K562 (cell line): ENCODE measurements at regions not wholly inside any gene's neighbourhood (a gene's known extent, or its start where the extent isn't known, plus 50 kb on each side); places are given as distances from the start of the nearest gene placed in this dataset.

ENCODE experiments used
- ATAC-seq: fragments of 200-7000 bp; cut with Tn5 transposase; 3 replicates; pipeline ENCODE4 v1.9.1; 2020; ENCODE audit warnings: moderate library complexity
- BruUV-seq: library from RNA; stranded (reverse); fragments of 400-500 nt; replicated peaks from 2 replicates; lab custom pipeline; 2021; lab: Mats Ljungman, UMichigan
- CTCF ChIA-PET: fragments of 300-600 bp; formaldehyde crosslinking; extraction: SDS; loops from one replicate; lab custom pipeline; 2021; ENCODE audit warnings: low intra/inter-chr PET ratio; lab: Yijun Ruan, JAX
- POLR2A ChIA-PET: fragments of 300-600, 350-650 bp; sonication (Branson Sonifier 250); formaldehyde crosslinking; extraction: SDS; loops from one replicate; lab custom pipeline; 2021; ENCODE audit warnings: antibody characterized with exemption, inconsistent platforms; lab: Yijun Ruan, JAX
- DNase-seq, 4 experiments: peaks; one replicate each; pipeline versions ENCODE4 v3.0.0 to v3.0.0-alpha.2; 2011 to 2018; ENCODE audit warnings: low spot score in 3 of 4, mixed read lengths in 3 of 4; ENCODE audit errors: extremely low read depth in 1 of 4
- FAIRE-seq: peaks from 2 replicates; lab custom pipeline; 2011; peaks lifted over from hg19 to GRCh38; lab: Jason Lieb, UNC
- H2AFZ ChIP-seq: 2 replicates; pipeline ENCODE4 v1.6.0; 2011; ENCODE audit warnings: low read depth, low read length, control low read depth, inconsistent platforms
- H3K27ac ChIP-seq: fragments of 200-600 bp; 3 replicates; pipeline ENCODE4 v1.8.0; 2011; ENCODE audit warnings: low read depth, mild to moderate bottlenecking, control low read depth, inconsistent platforms, low read length, moderate library complexity, mixed read lengths; ENCODE audit errors: extremely low read depth
- H3K27me3 ChIP-seq, 2 experiments: fragments of 300-600 bp in 1 of 2; 2 replicates in 1 of 2; 3 replicates in 1 of 2; pipeline versions ENCODE4 v1.6.0 to v1.8.0; 2011; ENCODE audit warnings: inconsistent platforms in 2 of 2, low read length in 2 of 2, mild to moderate bottlenecking in 1 of 2, mixed read lengths in 1 of 2, moderate library complexity in 1 of 2; ENCODE audit not compliant: control insufficient read depth in 2 of 2, insufficient read depth in 2 of 2
- H3K36me3 ChIP-seq: fragments of 300-600 bp; 3 replicates; pipeline ENCODE4 v1.8.0; 2011; ENCODE audit warnings: mild to moderate bottlenecking, low read length, inconsistent platforms; ENCODE audit not compliant: control insufficient read depth, insufficient read depth
- H3K4me1 ChIP-seq, 2 experiments: fragments of 200-600 bp in 1 of 2; replicated peaks in 1 of 2; 2 replicates in 1 of 2; 3 replicates in 1 of 2; pipeline versions ENCODE4 v1.5.1 to v1.8.0; 2011; ENCODE audit warnings: inconsistent platforms in 2 of 2, low read length in 2 of 2, mild to moderate bottlenecking in 1 of 2, mixed read lengths in 1 of 2, moderate library complexity in 1 of 2; ENCODE audit not compliant: control insufficient read depth in 2 of 2, insufficient read depth in 2 of 2
- H3K4me2 ChIP-seq: 2 replicates; pipeline ENCODE4 v1.6.1; 2011; ENCODE audit warnings: low read length, control low read depth, inconsistent platforms, mixed read lengths; ENCODE audit not compliant: insufficient read depth
- H3K4me3 ChIP-seq: fragments of 200-600 bp; sonication (generic), shearing (Covaris generic); 2 replicates; pipeline ENCODE4 v1.5.1; 2016; ENCODE audit warnings: control low read depth, inconsistent platforms
- H3K79me2 ChIP-seq: fragments of 200-600 bp; 3 replicates; pipeline ENCODE4 v1.8.0; 2011; ENCODE audit warnings: low read length, inconsistent platforms; ENCODE audit not compliant: control insufficient read depth, insufficient read depth
- H3K9ac ChIP-seq, 2 experiments: 2 replicates each; pipeline versions ENCODE4 v1.6.0 to v1.6.1; 2011; ENCODE audit warnings: low read depth in 2 of 2, low read length in 2 of 2, control low read depth in 1 of 2, inconsistent platforms in 1 of 2, mild to moderate bottlenecking in 1 of 2, mixed read lengths in 1 of 2; ENCODE audit not compliant: insufficient read depth in 1 of 2
- H3K9me1 ChIP-seq: one replicate; pipeline ENCODE4 v1.6.0; 2011; ENCODE audit warnings: inconsistent platforms, mild to moderate bottlenecking, low read length, moderate library complexity; ENCODE audit not compliant: control insufficient read depth, insufficient read depth
- H3K9me3 ChIP-seq: replicated peaks from 2 replicates; pipeline ENCODE4 v1.5.1; 2011; ENCODE audit warnings: low read depth, low read length, inconsistent platforms; ENCODE audit not compliant: control insufficient read depth, insufficient read depth
- H4K20me1 ChIP-seq: replicated peaks from 2 replicates; pipeline ENCODE4 v1.6.1; 2011; ENCODE audit warnings: low read length, inconsistent platforms, mixed read lengths; ENCODE audit not compliant: control insufficient read depth, insufficient read depth
- EWSR1 ChIP-seq: fragments of 450-650 bp; IDR thresholded peaks from 2 replicates; pipeline ENCODE4 v1.6.1; 2018; ENCODE audit warnings: borderline replicate concordance, mild to moderate bottlenecking, low read depth, moderate library complexity; ENCODE audit not compliant: partially characterized antibody
- FUS ChIP-seq: fragments of 200-400 bp; formaldehyde crosslinking; optimal IDR thresholded peaks from 2 replicates; pipeline ENCODE3; 2017; ENCODE audit warnings: low read depth, low read length
- OTX1 ChIP-seq: fragments of 450-650 bp; formaldehyde crosslinking; IDR thresholded peaks from 2 replicates; pipeline ENCODE4 v1.4.0; 2022; ENCODE audit warnings: mild to moderate bottlenecking
- POLR2B ChIP-seq: fragments of 450-650 bp; IDR thresholded peaks from 2 replicates; pipeline ENCODE4 v1.6.1; 2018; ENCODE audit warnings: low read depth; ENCODE audit not compliant: partially characterized antibody
- STAT6 ChIP-seq: sonication (generic); formaldehyde crosslinking; IDR thresholded peaks from 2 replicates; pipeline ENCODE4 v1.8.1; 2023; ENCODE audit warnings: mild to moderate bottlenecking, missing genetic modification reagents
- TAF7 ChIP-seq: fragments of 450-650 bp; IDR thresholded peaks from 2 replicates; pipeline ENCODE4 v1.6.1; 2016; ENCODE audit warnings: missing genetic modification characterization, missing compliant biosample characterization
- THRAP3 ChIP-seq: fragments of 450-650 bp; IDR thresholded peaks from 2 replicates; pipeline ENCODE4 v1.6.1; 2016; ENCODE audit warnings: mild to moderate bottlenecking, inconsistent platforms, borderline replicate concordance
- ZNF347 ChIP-seq: fragments of 450-650 bp; formaldehyde crosslinking; IDR thresholded peaks from 2 replicates; pipeline ENCODE4 v1.4.0; 2020; ENCODE audit warnings: low read depth, mild to moderate bottlenecking, moderate library complexity
- WGBS: fragments of 100-300 bp; shearing (Covaris generic); methylation state at CpG from one replicate; pipeline ENCODE4 v1.1.6; 2016; ENCODE audit warnings: low coverage, mixed read lengths; ENCODE audit not compliant: insufficient coverage; ENCODE audit errors: missing lambda C conversion rate; 5-methylcytosine and 5-hydroxymethylcytosine counted together
- in situ Hi-C: fragments of 300-500 bp; cut with MboI; formaldehyde crosslinking; loops from 4 replicates; pipeline ENCODE4 v1.15.0; 2018; ENCODE audit warnings: inconsistent platforms, mixed read lengths
- intact Hi-C: fragments of 100-400 bp; cut with micrococcal nuclease; formaldehyde crosslinking; loops from 2 replicates; pipeline ENCODE4 v1.14.2; 2022
- TF ChIP-seq, protein P1 (sequence below): sonication (generic); formaldehyde crosslinking; IDR thresholded peaks from 2 replicates; pipeline ENCODE4 v1.8.0; 2022; ENCODE audit warnings: missing genetic modification reagents, mild to moderate bottlenecking, borderline replicate concordance
- TF ChIP-seq, protein P2 (sequence below): sonication (generic); formaldehyde crosslinking; IDR thresholded peaks from 2 replicates; pipeline ENCODE4 v1.8.0; 2022; ENCODE audit warnings: mild to moderate bottlenecking, low read depth, missing genetic modification reagents

DNA sequence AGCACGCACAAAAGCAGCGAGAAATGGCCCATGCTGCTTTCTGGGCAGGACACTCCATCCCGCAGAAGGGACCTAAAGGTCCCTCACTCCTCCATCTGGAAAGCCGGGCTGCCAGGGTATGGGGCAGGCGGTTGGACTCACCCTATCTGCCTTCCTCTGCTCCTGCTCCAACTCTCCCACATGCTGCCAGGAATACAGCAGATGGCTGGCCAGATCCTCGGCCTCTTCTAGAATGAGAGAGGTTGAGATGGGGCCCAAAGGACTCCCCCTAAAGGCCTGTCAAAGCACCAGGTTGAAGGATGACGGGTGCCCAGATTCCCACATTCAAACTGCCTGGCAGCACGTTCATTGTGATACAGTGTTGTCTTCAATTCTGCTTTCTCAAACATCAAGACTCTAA is 85.1 kb upstream of the C2CD4B start:
- H4K20me1 ChIP-seq, result no peaks in the 10 kb centered on the region
- peaks cover 0 to 26% of the 10 kb centered on the region in 2 experiments; a peak in 3 of 5 replicates for H3K27me3 ChIP-seq
- H3K36me3 ChIP-seq, result no peaks in the 10 kb centered on the region
- WGBS, result 7% methylated on average over 6 of the region's 8 CpGs
- no peaks in the 10 kb centered on the region for H3K79me2 ChIP-seq
- no peak overlapping the region for H3K9ac ChIP-seq
- no peak overlapping the region for H3K27ac ChIP-seq
- H3K4me3 ChIP-seq, result no peak overlapping the region
- no peak overlapping the region for H2AFZ ChIP-seq
- no peaks in the 10 kb centered on the region for H3K9me1 ChIP-seq
- no TSS peak for BruUV-seq
- no peaks in the 10 kb centered on the region for H3K9me3 ChIP-seq
- DNase-seq (no peak), ATAC-seq (no peak), FAIRE-seq (no peak)
- in situ Hi-C loops, result loop anchor here (5.0 kb wide), 1 partner anchor 383 kb away; no protein-coding TSS in a partner anchor
- intact Hi-C loops, result loop anchor here (5.0 kb wide), 1 partner anchor 378 kb away; no protein-coding TSS in a partner anchor
- H3K4me2 ChIP-seq, result no peak overlapping the region
- no peaks in the 10 kb centered on the region for H3K4me1 ChIP-seq
- ChIA-PET CTCF (no interaction called here), POLR2A (no interaction called here)
- TF ChIP-seq TAF7 (tag) (no peak), EWSR1 (no peak), POLR2B (no peak), ZNF347 (CRISPR knock-in tag) (no peak), THRAP3 (no peak), OTX1 (no peak), FUS (no peak), STAT6 (CRISPR knock-in tag) (no peak)
- TF ChIP-seq, protein P1, sequence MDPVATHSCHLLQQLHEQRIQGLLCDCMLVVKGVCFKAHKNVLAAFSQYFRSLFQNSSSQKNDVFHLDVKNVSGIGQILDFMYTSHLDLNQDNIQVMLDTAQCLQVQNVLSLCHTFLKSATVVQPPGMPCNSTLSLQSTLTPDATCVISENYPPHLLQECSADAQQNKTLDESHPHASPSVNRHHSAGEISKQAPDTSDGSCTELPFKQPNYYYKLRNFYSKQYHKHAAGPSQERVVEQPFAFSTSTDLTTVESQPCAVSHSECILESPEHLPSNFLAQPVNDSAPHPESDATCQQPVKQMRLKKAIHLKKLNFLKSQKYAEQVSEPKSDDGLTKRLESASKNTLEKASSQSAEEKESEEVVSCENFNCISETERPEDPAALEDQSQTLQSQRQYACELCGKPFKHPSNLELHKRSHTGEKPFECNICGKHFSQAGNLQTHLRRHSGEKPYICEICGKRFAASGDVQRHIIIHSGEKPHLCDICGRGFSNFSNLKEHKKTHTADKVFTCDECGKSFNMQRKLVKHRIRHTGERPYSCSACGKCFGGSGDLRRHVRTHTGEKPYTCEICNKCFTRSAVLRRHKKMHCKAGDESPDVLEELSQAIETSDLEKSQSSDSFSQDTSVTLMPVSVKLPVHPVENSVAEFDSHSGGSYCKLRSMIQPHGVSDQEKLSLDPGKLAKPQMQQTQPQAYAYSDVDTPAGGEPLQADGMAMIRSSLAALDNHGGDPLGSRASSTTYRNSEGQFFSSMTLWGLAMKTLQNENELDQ (CRISPR knock-in tag), result no peak
- TF ChIP-seq, protein P2, sequence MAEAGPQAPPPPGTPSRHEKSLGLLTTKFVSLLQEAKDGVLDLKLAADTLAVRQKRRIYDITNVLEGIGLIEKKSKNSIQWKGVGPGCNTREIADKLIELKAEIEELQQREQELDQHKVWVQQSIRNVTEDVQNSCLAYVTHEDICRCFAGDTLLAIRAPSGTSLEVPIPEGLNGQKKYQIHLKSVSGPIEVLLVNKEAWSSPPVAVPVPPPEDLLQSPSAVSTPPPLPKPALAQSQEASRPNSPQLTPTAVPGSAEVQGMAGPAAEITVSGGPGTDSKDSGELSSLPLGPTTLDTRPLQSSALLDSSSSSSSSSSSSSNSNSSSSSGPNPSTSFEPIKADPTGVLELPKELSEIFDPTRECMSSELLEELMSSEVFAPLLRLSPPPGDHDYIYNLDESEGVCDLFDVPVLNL (CRISPR knock-in tag), result no peak
- TF ChIP-seq, all 486 proteins: peak for 0
